B cell (primary cell): ENCODE measurements at regions not wholly inside any gene's neighbourhood (a gene's known extent, or its start where the extent isn't known, plus 50 kb on each side); places are given as distances from the start of the nearest gene placed in this dataset.

ENCODE experiments used
- CTCF ChIP-seq: fragments of 200-600 bp; IDR thresholded peaks from one replicate; pipeline ENCODE4 v1.8.0; 2022; ENCODE audit warnings: antibody characterized with exemption, mild to moderate bottlenecking
- EZH2 ChIP-seq: IDR thresholded peaks from 2 replicates; pipeline ENCODE4 v1.6.1; 2012; ENCODE audit warnings: borderline replicate concordance, low read depth, mild to moderate bottlenecking, moderate library complexity, low read length; ENCODE audit not compliant: insufficient read depth, poor library complexity, severe bottlenecking

- TF ChIP-seq CTCF (no peak), EZH2 (no peak)
Measured at GRCh38 chr1:83751602-83752001, 247.3 kb downstream of the TTLL7 start.
